K562 (cell line): ENCODE measurements at regions not wholly inside any gene's neighbourhood (a gene's known extent, or its start where the extent isn't known, plus 50 kb on each side); places are given as distances from the start of the nearest gene placed in this dataset.
A peak's percentile ranks its signal among the peaks of the same experiment; 100 is the strongest.

ENCODE experiments used
- ATAC-seq: fragments of 200-7000 bp; cut with Tn5 transposase; 3 replicates; pipeline ENCODE4 v1.9.1; 2020; ENCODE audit warnings: moderate library complexity
- BruUV-seq: library from RNA; stranded (reverse); fragments of 400-500 nt; replicated peaks from 2 replicates; lab custom pipeline; 2021; lab: Mats Ljungman, UMichigan
- CTCF ChIA-PET: fragments of 300-600 bp; formaldehyde crosslinking; extraction: SDS; loops from one replicate; lab custom pipeline; 2021; ENCODE audit warnings: low intra/inter-chr PET ratio; lab: Yijun Ruan, JAX
- POLR2A ChIA-PET: fragments of 300-600, 350-650 bp; sonication (Branson Sonifier 250); formaldehyde crosslinking; extraction: SDS; loops from one replicate; lab custom pipeline; 2021; ENCODE audit warnings: antibody characterized with exemption, inconsistent platforms; lab: Yijun Ruan, JAX
- DNase-seq, 4 experiments: peaks; one replicate each; pipeline versions ENCODE4 v3.0.0 to v3.0.0-alpha.2; 2011 to 2018; ENCODE audit warnings: low spot score in 3 of 4, mixed read lengths in 3 of 4; ENCODE audit errors: extremely low read depth in 1 of 4
- FAIRE-seq: peaks from 2 replicates; lab custom pipeline; 2011; peaks lifted over from hg19 to GRCh38; lab: Jason Lieb, UNC
- H2AFZ ChIP-seq: 2 replicates; pipeline ENCODE4 v1.6.0; 2011; ENCODE audit warnings: low read depth, low read length, control low read depth, inconsistent platforms
- H3K27ac ChIP-seq: fragments of 200-600 bp; 3 replicates; pipeline ENCODE4 v1.8.0; 2011; ENCODE audit warnings: low read depth, mild to moderate bottlenecking, control low read depth, inconsistent platforms, low read length, moderate library complexity, mixed read lengths; ENCODE audit errors: extremely low read depth
- H3K27me3 ChIP-seq, 2 experiments: fragments of 300-600 bp in 1 of 2; 2 replicates in 1 of 2; 3 replicates in 1 of 2; pipeline versions ENCODE4 v1.6.0 to v1.8.0; 2011; ENCODE audit warnings: inconsistent platforms in 2 of 2, low read length in 2 of 2, mild to moderate bottlenecking in 1 of 2, mixed read lengths in 1 of 2, moderate library complexity in 1 of 2; ENCODE audit not compliant: control insufficient read depth in 2 of 2, insufficient read depth in 2 of 2
- H3K36me3 ChIP-seq: fragments of 300-600 bp; 3 replicates; pipeline ENCODE4 v1.8.0; 2011; ENCODE audit warnings: mild to moderate bottlenecking, low read length, inconsistent platforms; ENCODE audit not compliant: control insufficient read depth, insufficient read depth
- H3K4me1 ChIP-seq, 2 experiments: fragments of 200-600 bp in 1 of 2; replicated peaks in 1 of 2; 2 replicates in 1 of 2; 3 replicates in 1 of 2; pipeline versions ENCODE4 v1.5.1 to v1.8.0; 2011; ENCODE audit warnings: inconsistent platforms in 2 of 2, low read length in 2 of 2, mild to moderate bottlenecking in 1 of 2, mixed read lengths in 1 of 2, moderate library complexity in 1 of 2; ENCODE audit not compliant: control insufficient read depth in 2 of 2, insufficient read depth in 2 of 2
- H3K4me2 ChIP-seq: 2 replicates; pipeline ENCODE4 v1.6.1; 2011; ENCODE audit warnings: low read length, control low read depth, inconsistent platforms, mixed read lengths; ENCODE audit not compliant: insufficient read depth
- H3K4me3 ChIP-seq: fragments of 200-600 bp; sonication (generic), shearing (Covaris generic); 2 replicates; pipeline ENCODE4 v1.5.1; 2016; ENCODE audit warnings: control low read depth, inconsistent platforms
- H3K79me2 ChIP-seq: fragments of 200-600 bp; 3 replicates; pipeline ENCODE4 v1.8.0; 2011; ENCODE audit warnings: low read length, inconsistent platforms; ENCODE audit not compliant: control insufficient read depth, insufficient read depth
- H3K9ac ChIP-seq, 2 experiments: 2 replicates each; pipeline versions ENCODE4 v1.6.0 to v1.6.1; 2011; ENCODE audit warnings: low read depth in 2 of 2, low read length in 2 of 2, control low read depth in 1 of 2, inconsistent platforms in 1 of 2, mild to moderate bottlenecking in 1 of 2, mixed read lengths in 1 of 2; ENCODE audit not compliant: insufficient read depth in 1 of 2
- H3K9me1 ChIP-seq: one replicate; pipeline ENCODE4 v1.6.0; 2011; ENCODE audit warnings: inconsistent platforms, mild to moderate bottlenecking, low read length, moderate library complexity; ENCODE audit not compliant: control insufficient read depth, insufficient read depth
- H3K9me3 ChIP-seq: replicated peaks from 2 replicates; pipeline ENCODE4 v1.5.1; 2011; ENCODE audit warnings: low read depth, low read length, inconsistent platforms; ENCODE audit not compliant: control insufficient read depth, insufficient read depth
- H4K20me1 ChIP-seq: replicated peaks from 2 replicates; pipeline ENCODE4 v1.6.1; 2011; ENCODE audit warnings: low read length, inconsistent platforms, mixed read lengths; ENCODE audit not compliant: control insufficient read depth, insufficient read depth
- CBX5 ChIP-seq: IDR thresholded peaks from 2 replicates; pipeline ENCODE4 v1.6.1; 2014; ENCODE audit warnings: low read depth, borderline replicate concordance
- CCNT2 ChIP-seq: IDR thresholded peaks from 2 replicates; pipeline ENCODE4 v1.6.1; 2011; ENCODE audit warnings: borderline replicate concordance, low read depth, mild to moderate bottlenecking, moderate library complexity, mixed read lengths, low read length; ENCODE audit not compliant: insufficient read length; ENCODE audit errors: extremely low read depth
- CEBPG ChIP-seq, 3 experiments: fragments of 200-800 bp in 1 of 3; sonication (Bioruptor generic) in 1 of 3; sonication (generic) in 1 of 3; formaldehyde crosslinking in 1 of 3; IDR thresholded peaks in 2 of 3; conservative IDR thresholded peaks in 1 of 3; 2 replicates each; pipeline versions ENCODE4 v1.6.1 to v1.8.0; 2016 to 2022; ENCODE audit warnings: missing compliant biosample characterization in 2 of 3, missing genetic modification characterization in 2 of 3, mild to moderate bottlenecking in 1 of 3, missing genetic modification reagents in 1 of 3
- CREB3L1 ChIP-seq: fragments of 450-650 bp; IDR thresholded peaks from 2 replicates; pipeline ENCODE4 v1.6.1; 2014; ENCODE audit warnings: low read depth, mild to moderate bottlenecking, moderate library complexity, borderline replicate concordance
- MEF2D ChIP-seq: conservative IDR thresholded peaks from 2 replicates; pipeline ENCODE4 v1.6.1; 2016; ENCODE audit warnings: low read depth, missing genetic modification characterization, missing compliant biosample characterization
- MTF1 ChIP-seq: fragments of 250-450 bp; sonication (Bioruptor Pico); IDR thresholded peaks from 2 replicates; pipeline ENCODE4 v1.9.0; 2021; ENCODE audit warnings: moderate library complexity, mild to moderate bottlenecking, inconsistent platforms, borderline replicate concordance
- NCOA2 ChIP-seq, 2 experiments: fragments of 450-650 bp; IDR thresholded peaks; 2 replicates each; pipeline ENCODE4 v1.6.1; 2018; ENCODE audit warnings: mild to moderate bottlenecking in 2 of 2, moderate library complexity in 1 of 2; ENCODE audit not compliant: partially characterized antibody in 2 of 2
- RBFOX2 ChIP-seq: fragments of 200-400 bp; formaldehyde crosslinking; IDR thresholded peaks from 2 replicates; pipeline ENCODE4 v1.6.1; 2017; ENCODE audit warnings: low read depth, mild to moderate bottlenecking, low read length, moderate library complexity
- SREBF2 ChIP-seq: sonication (generic); formaldehyde crosslinking; IDR thresholded peaks from 2 replicates; pipeline ENCODE4 v1.4.0; 2020; ENCODE audit warnings: mild to moderate bottlenecking, missing genetic modification reagents
- ZNF121 ChIP-seq: sonication (generic); formaldehyde crosslinking; conservative IDR thresholded peaks from 2 replicates; pipeline ENCODE4 v1.8.0; 2022; ENCODE audit warnings: missing genetic modification reagents
- WGBS: fragments of 100-300 bp; shearing (Covaris generic); methylation state at CpG from one replicate; pipeline ENCODE4 v1.1.6; 2016; ENCODE audit warnings: low coverage, mixed read lengths; ENCODE audit not compliant: insufficient coverage; ENCODE audit errors: missing lambda C conversion rate; 5-methylcytosine and 5-hydroxymethylcytosine counted together
- in situ Hi-C: fragments of 300-500 bp; cut with MboI; formaldehyde crosslinking; loops from 4 replicates; pipeline ENCODE4 v1.15.0; 2018; ENCODE audit warnings: inconsistent platforms, mixed read lengths
- intact Hi-C: fragments of 100-400 bp; cut with micrococcal nuclease; formaldehyde crosslinking; loops from 2 replicates; pipeline ENCODE4 v1.14.2; 2022
- TF ChIP-seq, protein P1 (sequence below): sonication (generic); formaldehyde crosslinking; IDR thresholded peaks from 2 replicates; pipeline ENCODE4 v1.9.0; 2022; ENCODE audit warnings: mild to moderate bottlenecking, missing genetic modification reagents

DNA sequence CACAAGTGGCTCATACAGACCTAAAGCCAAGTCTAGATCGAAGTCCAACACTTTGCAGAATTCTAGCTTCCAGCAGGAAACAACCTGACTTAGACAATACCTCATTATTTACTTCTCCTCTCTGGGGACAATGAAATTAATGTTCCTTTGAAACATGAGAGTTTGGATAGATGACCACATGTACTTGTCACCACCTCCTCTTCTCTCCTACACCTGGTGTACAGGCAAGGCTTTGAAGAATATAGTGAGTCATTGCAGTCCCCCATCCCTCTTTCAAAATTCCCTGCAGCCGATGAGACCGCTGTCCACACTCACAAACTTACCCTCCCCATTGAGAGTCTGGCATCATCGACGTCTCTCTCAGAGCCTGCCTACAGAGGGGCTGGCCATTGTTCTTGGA, 189.0 kb upstream of the HES1 start:
- Histone ChIP-seq H3K4me2 (no peak overlapping the region), H3K4me3 (no peak overlapping the region), H3K27ac (no peak overlapping the region), H3K36me3 (no peaks in the 10 kb centered on the region), H3K4me1 (peaks cover 22 to 27% of the 10 kb centered on the region in 2 experiments), H3K9me1 (no peaks in the 10 kb centered on the region), H2AFZ (peak overlapping the region; percentile 37), H3K9me3 (no peaks in the 10 kb centered on the region), H3K79me2 (no peaks in the 10 kb centered on the region)
- ATAC-seq (no peak), FAIRE-seq (no peak), DNase-seq (no peak)
- no TSS peak for BruUV-seq
- TF ChIP-seq SREBF2 (CRISPR knock-in tag) (no peak), MEF2D (tag) (no peak), CCNT2 (no peak), CREB3L1 (no peak), CBX5 (no peak), ZNF121 (CRISPR knock-in tag) (no peak), CEBPG (CRISPR knock-in tag; IDR thresholded peaks at IDR 0.05) (no peak), CEBPG (tag; conservative IDR thresholded peaks at IDR 0.05 in 1 of 2, IDR thresholded peaks at IDR 0.05 in 1 of 2) (no peak), NCOA2 (IDR thresholded peaks at IDR 0.05; ENCODE audit: partially characterized antibody in 2 of 2) (no peak), MTF1 (CRISPR knock-in tag) (no peak), RBFOX2 (no peak)
- TF ChIP-seq, protein P1, sequence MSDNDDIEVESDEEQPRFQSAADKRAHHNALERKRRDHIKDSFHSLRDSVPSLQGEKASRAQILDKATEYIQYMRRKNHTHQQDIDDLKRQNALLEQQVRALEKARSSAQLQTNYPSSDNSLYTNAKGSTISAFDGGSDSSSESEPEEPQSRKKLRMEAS (CRISPR knock-in tag), result no peak
- TF ChIP-seq, all 486 proteins: peak for 0
- ChIA-PET CTCF (no interaction called here), POLR2A (no interaction called here)
- H3K27me3 ChIP-seq, result no peaks in the 10 kb centered on the region
- H4K20me1 ChIP-seq, result no peaks in the 10 kb centered on the region
- intact Hi-C loops (loop anchor here (10.0 kb wide), 1 partner anchor 368 kb away; no protein-coding TSS in a partner anchor), in situ Hi-C loops (no loop called here)
- H3K9ac ChIP-seq, result no peak overlapping the region
- 69% methylated on average over 5 of the region's 5 CpGs for WGBS
